Motor neuron (in vitro differentiated cells): ENCODE measurements at regions not wholly inside any gene's neighbourhood (a gene's known extent, or its start where the extent isn't known, plus 50 kb on each side); places are given as distances from the start of the nearest gene placed in this dataset.
A peak's percentile ranks its signal among the peaks of the same experiment; 100 is the strongest.

ENCODE experiments used
- ATAC-seq, 8 experiments: fragments of 200-7000 bp; cut with Tn5 transposase; replicated peaks in 6 of 8; 2 replicates each; pipeline ENCODE4 v1.8.0; 2021; ENCODE audit warnings: mild to moderate bottlenecking in 8 of 8, moderate library complexity in 8 of 8
- H3K27ac ChIP-seq, 2 donors: fragments of 250-450 bp; sonication (Bioruptor Pico); 2 replicates each; pipeline ENCODE4 v1.9.0; 2021; ENCODE audit warnings: antibody characterized with exemption in 2 of 2, mild to moderate bottlenecking in 2 of 2, moderate library complexity in 1 of 2
- H3K4me1 ChIP-seq, 2 donors: fragments of 250-450 bp; sonication (Bioruptor Pico); replicated peaks in 1 of 2; 2 replicates each; pipeline ENCODE4 v1.6.1; 2021; ENCODE audit warnings: antibody characterized with exemption in 2 of 2, mild to moderate bottlenecking in 2 of 2, moderate library complexity in 1 of 2
- H3K4me3 ChIP-seq, 5 donors: fragments of 250-450 bp; sonication (Bioruptor Pico); 2 replicates each; pipeline ENCODE4 v1.9.0; 2021; ENCODE audit warnings: antibody characterized with exemption in 5 of 5, mild to moderate bottlenecking in 5 of 5, moderate library complexity in 4 of 5
- WGBS, 10 experiments: fragments of 450-650 bp; shearing (Covaris generic); methylation state at CpG; one replicate each; pipeline ENCODE4 v1.0.0; 2022; 5-methylcytosine and 5-hydroxymethylcytosine counted together
- in situ Hi-C, 9 experiments: fragments of 400-800 bp; cut with MboI; loops; one replicate each; pipeline ENCODE4 v1.15.0; 2021; ENCODE audit warnings: low sequenced_read_pairs in 9 of 9, low pct_unique_long_range_greater_than_20kb in 2 of 9; ENCODE audit not compliant: unreplicated experiment in 9 of 9

- no peaks in the 10 kb centered on the region for H3K4me1 ChIP-seq
- in situ Hi-C loops = no loop called here
- WGBS, 10 experiments = 0 to 86% (median 33%) methylated on average over 1 of the region's 1 CpG; no CpG with 5 or more reads in 3 of the 10 experiments
- H3K27ac ChIP-seq = no peak overlapping the region
- no peak for ATAC-seq
- no peak overlapping the region for H3K4me3 ChIP-seq
These were observed 135.2 kb upstream of the CTNNB1 start for GRCh38 chr3:41064070-41064469.

GRCh38 chr3:41064526-41064925 is 134.8 kb upstream of the CTNNB1 start:
- WGBS, 10 experiments = 18 to 90% (median 72%) methylated on average over 2 of the region's 2 CpGs; no CpG with 5 or more reads in 4 of the 10 experiments
- no peak for ATAC-seq
- Histone ChIP-seq H3K27ac (no peak overlapping the region), H3K4me3 (no peak overlapping the region), H3K4me1 (peaks cover 0 to 3% of the 10 kb centered on the region in 2 donors)
- in situ Hi-C loops = no loop called here

GRCh38 chr3:41065340-41065739 is 134.0 kb upstream of the CTNNB1 start:
- Histone ChIP-seq H3K27ac (no peak overlapping the region), H3K4me1 (peaks cover 6 to 11% of the 10 kb centered on the region in 2 donors), H3K4me3 (no peak overlapping the region)
- WGBS, 10 experiments = 27 to 100% (median 80%) methylated on average over 1 to 2 of the region's 2 CpGs; no CpG with 5 or more reads in 3 of the 10 experiments
- no peak for ATAC-seq
- in situ Hi-C loops = no loop called here

GRCh38 chr3:41073190-41073589 is 126.1 kb upstream of the CTNNB1 start:
- in situ Hi-C loops = no loop called here
- H3K4me1 ChIP-seq = peaks cover 28 to 34% of the 10 kb centered on the region in 2 donors
- no peak for ATAC-seq
- WGBS, 10 experiments = 54 to 100% (median 87%) methylated on average over 2 to 5 of the region's 5 CpGs; no CpG with 5 or more reads in 3 of the 10 experiments
- no peak overlapping the region for H3K27ac ChIP-seq
- H3K4me3 ChIP-seq = no peak overlapping the region

DNA sequence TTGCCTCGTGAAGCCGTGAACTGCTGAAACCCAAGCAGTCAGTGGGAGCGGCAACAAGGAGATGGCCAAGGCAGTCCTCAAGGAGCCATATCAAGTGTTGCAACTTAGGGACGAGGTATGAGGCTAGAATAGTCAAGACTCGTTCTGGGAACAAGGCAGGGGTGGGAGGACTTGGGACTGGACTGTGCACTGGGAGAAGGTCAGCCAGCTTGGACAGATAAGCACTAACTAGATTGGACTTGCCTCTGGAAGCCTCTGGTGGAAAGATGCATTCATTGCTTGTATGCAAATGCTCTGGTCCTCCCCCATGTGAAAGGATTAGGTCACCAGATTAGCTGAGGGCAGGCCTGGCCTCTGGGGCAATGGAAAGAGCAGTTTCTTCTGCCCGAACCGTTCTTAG is 123.3 kb upstream of the CTNNB1 start:
- WGBS, 10 experiments = 10 to 100% (median 56%) methylated on average over 1 to 6 of the region's 7 CpGs; no CpG with 5 or more reads in 1 of the 10 experiments
- Histone ChIP-seq H3K4me1 (peaks cover 30 to 36% of the 10 kb centered on the region in 2 donors), H3K4me3 (no peak overlapping the region), H3K27ac (no peak overlapping the region)
- in situ Hi-C loops = loop anchor here in 1 of 9 experiments (25.0 kb wide), 1 partner anchor 489 kb away; no protein-coding TSS in a partner anchor
- peak; percentile 74 to 97 (median 91) for ATAC-seq

DNA sequence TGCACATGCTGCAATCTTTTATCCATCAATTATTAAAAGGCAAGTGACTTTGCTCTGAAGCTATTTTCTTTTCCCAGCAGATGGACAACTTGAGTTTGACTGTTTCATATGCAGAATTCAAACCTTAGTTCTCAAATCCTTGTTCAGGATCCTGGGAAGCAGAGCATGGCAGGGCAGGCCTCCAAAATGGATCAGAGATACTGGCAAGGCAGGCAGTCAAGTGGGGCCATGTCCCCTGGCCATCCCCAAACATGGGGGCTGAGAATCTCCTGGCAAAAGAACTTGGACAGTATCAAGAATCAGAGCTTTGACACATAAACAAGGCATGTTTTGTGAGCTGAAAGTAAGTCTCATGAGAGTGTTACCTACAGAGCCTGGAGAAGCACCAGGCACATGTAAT is 122.9 kb upstream of the CTNNB1 start:
- no peak overlapping the region for H3K4me3 ChIP-seq
- in situ Hi-C loops = loop anchor here in 1 of 9 experiments (25.0 kb wide), 1 partner anchor 489 kb away; no protein-coding TSS in a partner anchor
- no peak overlapping the region for H3K27ac ChIP-seq
- peaks cover 33 to 36% of the 10 kb centered on the region in 2 donors for H3K4me1 ChIP-seq
- no peak for ATAC-seq

- Histone ChIP-seq H3K4me3 (no peak overlapping the region), H3K4me1 (peaks cover 27 to 32% of the 10 kb centered on the region in 2 donors), H3K27ac (no peak overlapping the region)
- ATAC-seq = peak in 5 of 8 experiments; percentile 12 to 64 (median 20)
- WGBS, 10 experiments = 0 to 71% (median 53%) methylated on average over 1 to 4 of the region's 4 CpGs; no CpG with 5 or more reads in 3 of the 10 experiments
- in situ Hi-C loops = loop anchor here in 1 of 9 experiments (25.0 kb wide), 1 partner anchor 493 kb away; no protein-coding TSS in a partner anchor
These were observed 119.2 kb upstream of the CTNNB1 start for GRCh38 chr3:41080141-41080540.

- 0 to 20% (median 13%) methylated on average over 1 of the region's 1 CpG; no CpG with 5 or more reads in 4 of the 10 experiments for whole genome bisulfite sequencing, 10 experiments
- in situ Hi-C loops = loop anchor here in 1 of 9 experiments (25.0 kb wide), 1 partner anchor 502 kb away; no protein-coding TSS in a partner anchor
- no peak for ATAC-seq
- Histone ChIP-seq H3K4me1 (peaks cover 7 to 12% of the 10 kb centered on the region in 2 donors), H3K27ac (peak overlapping the region in 1 of 2 donors; percentile 34), H3K4me3 (no peak overlapping the region)
These were observed 110.4 kb upstream of the CTNNB1 start for GRCh38 chr3:41088882-41089281.

GRCh38 chr3:41089566-41089965 is 109.7 kb upstream of the CTNNB1 start:
- Histone ChIP-seq H3K4me3 (no peak overlapping the region), H3K27ac (no peak overlapping the region), H3K4me1 (peaks cover 7 to 12% of the 10 kb centered on the region in 2 donors)
- in situ Hi-C loops = loop anchor here in 1 of 9 experiments (25.0 kb wide), 1 partner anchor 502 kb away; no protein-coding TSS in a partner anchor
- ATAC-seq = peak in 2 of 8 experiments; percentile 74 to 80
- WGBS, 10 experiments = 0 to 100% (median 50%) methylated on average over 1 of the region's 1 CpG; no CpG with 5 or more reads in 5 of the 10 experiments

DNA sequence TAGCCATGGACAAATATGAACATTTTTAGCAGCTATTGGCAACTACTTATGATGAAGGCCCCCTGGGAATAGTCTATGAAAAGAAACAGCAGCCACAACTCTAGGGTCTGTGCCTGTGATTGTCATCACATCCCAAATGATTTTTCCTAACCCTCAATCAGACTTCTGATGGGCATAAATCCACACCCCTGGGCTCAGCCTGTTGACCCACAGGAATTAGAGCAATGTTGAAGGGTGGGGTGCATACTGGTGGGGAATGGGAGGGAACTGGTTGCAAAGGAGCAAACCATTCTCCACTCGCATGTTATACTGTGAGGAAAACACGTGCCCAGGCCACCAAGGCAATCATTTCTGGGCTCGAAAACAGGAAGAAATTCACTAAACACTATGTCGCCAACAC is 106.5 kb upstream of the CTNNB1 start:
- Histone ChIP-seq H3K4me3 (no peak overlapping the region), H3K27ac (no peak overlapping the region), H3K4me1 (peaks cover 7 to 17% of the 10 kb centered on the region in 2 donors)
- 40 to 80% (median 67%) methylated on average over 1 to 3 of the region's 4 CpGs; no CpG with 5 or more reads in 4 of the 10 experiments for WGBS, 10 experiments
- in situ Hi-C loops = loop anchor here in 1 of 9 experiments (25.0 kb wide), 1 partner anchor 506 kb away; no protein-coding TSS in a partner anchor
- ATAC-seq = peak in 2 of 8 experiments; percentile 55 to 61

- Histone ChIP-seq H3K27ac (no peak overlapping the region), H3K4me3 (no peak overlapping the region), H3K4me1 (peaks cover 6 to 11% of the 10 kb centered on the region in 2 donors)
- no peak for ATAC-seq
- in situ Hi-C loops = loop anchor here in 1 of 9 experiments (25.0 kb wide), 1 partner anchor 506 kb away; no protein-coding TSS in a partner anchor
- 80 to 100% (median 90%) methylated on average over 1 to 3 of the region's 3 CpGs; no CpG with 5 or more reads in 5 of the 10 experiments for WGBS, 10 experiments
These were observed 105.8 kb upstream of the CTNNB1 start for GRCh38 chr3:41093476-41093875.

DNA sequence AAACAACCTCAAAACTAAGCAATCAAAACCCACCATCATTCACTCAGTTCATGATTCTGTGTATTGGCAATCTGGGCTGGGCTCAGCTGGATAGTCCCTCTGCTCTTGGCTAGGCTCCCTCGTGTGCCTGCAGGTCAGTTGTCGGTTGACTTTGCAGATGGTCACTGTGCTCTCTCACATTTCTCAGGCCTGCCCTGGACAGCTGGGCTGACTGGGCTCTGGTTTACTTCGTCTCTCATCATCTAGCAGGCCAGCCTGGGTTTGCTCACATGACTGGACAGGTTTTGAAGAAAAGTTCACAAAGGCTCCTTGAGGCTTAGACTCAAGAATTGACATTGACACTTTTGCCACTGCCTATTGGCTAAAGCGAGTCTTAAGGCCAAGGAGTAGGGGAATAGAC is 105.0 kb upstream of the CTNNB1 start:
- ATAC-seq = no peak
- WGBS, 10 experiments = 0 to 100% (median 80%) methylated on average over 1 to 4 of the region's 4 CpGs; no CpG with 5 or more reads in 2 of the 10 experiments

DNA sequence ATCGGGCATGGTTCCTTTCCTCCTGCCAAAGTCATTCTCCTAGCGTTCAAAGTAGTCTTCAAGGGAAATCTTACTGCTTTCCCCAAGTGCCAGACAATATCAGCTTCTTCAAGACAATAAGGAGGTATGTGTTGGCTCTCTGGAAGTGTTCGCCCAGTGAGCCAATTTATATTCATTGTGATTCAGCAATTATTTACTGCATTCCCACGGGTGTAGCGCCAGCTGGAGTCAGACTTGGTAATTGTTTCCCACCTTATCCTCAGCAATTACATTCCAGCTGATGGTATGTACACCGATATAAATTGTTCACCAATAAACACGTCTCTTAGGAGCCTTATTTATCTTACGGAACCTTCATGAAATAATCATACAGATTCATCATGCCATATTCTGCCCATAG is 103.6 kb upstream of the CTNNB1 start:
- 33 to 100% (median 56%) methylated on average over 1 to 7 of the region's 8 CpGs; no CpG with 5 or more reads in 1 of the 10 experiments for WGBS, 10 experiments
- in situ Hi-C loops = loop anchor here in 1 of 9 experiments (25.0 kb wide), 1 partner anchor 508 kb away; no protein-coding TSS in a partner anchor

More for the DNA sequence above, 105.0 kb upstream of the CTNNB1 start:
- Histone ChIP-seq H3K4me1 (peaks cover 3 to 6% of the 10 kb centered on the region in 2 donors), H3K27ac (no peak overlapping the region), H3K4me3 (no peak overlapping the region)
- in situ Hi-C loops = loop anchor here in 1 of 9 experiments (25.0 kb wide), 1 partner anchor 507 kb away; no protein-coding TSS in a partner anchor

More for the DNA sequence above, 103.6 kb upstream of the CTNNB1 start:
- H3K27ac ChIP-seq = no peak overlapping the region
- no peak overlapping the region for H3K4me3 ChIP-seq
- peaks cover 3 to 6% of the 10 kb centered on the region in 2 donors for H3K4me1 ChIP-seq
- ATAC-seq = peak in 7 of 8 experiments; percentile 26 to 60 (median 56)
